ENCODE measurements at regions not wholly inside any gene's neighbourhood (a gene's known extent, or its start where the extent isn't known, plus 50 kb on each side); places are given as distances from the start of the nearest gene placed in this dataset.

- POLR2A ChIA-PET (ENCODE audit: low non-redundant PET) = no interaction called here
- CTCF ChIA-PET = no interaction called here
- no peak overlapping the region for H3K27ac ChIP-seq
- TF ChIP-seq CTCF (conservative IDR thresholded peaks at IDR 0.05; ENCODE audit: low read depth) = no peak
- no peak for DNase-seq (ENCODE audit: low spot score)
These were observed 251.4 kb downstream of the DTHD1 start for GRCh38 chr4:36532670-36533379.

GRCh38 chr4:36533944-36534343 is 252.5 kb downstream of the DTHD1 start:
- ChIA-PET POLR2A (ENCODE audit: low non-redundant PET) (no interaction called here), CTCF (no interaction called here)

GRCh38 chr4:36547383-36547782 is 266.0 kb downstream of the DTHD1 start:
- ChIA-PET CTCF (no interaction called here), POLR2A (ENCODE audit: low non-redundant PET) (no interaction called here)
- DNase-seq (ENCODE audit: low spot score) = no peak

More at GRCh38 chr4:36533944-36534343, 252.5 kb downstream of the DTHD1 start:
- no peak for DNase-seq (ENCODE audit: low spot score)
- no peak for TF ChIP-seq CTCF (conservative IDR thresholded peaks at IDR 0.05; ENCODE audit: low read depth)
- H3K27ac ChIP-seq = no peak overlapping the region

GRCh38 chr4:36549252-36549651 is 267.8 kb downstream of the DTHD1 start:
- TF ChIP-seq CTCF (conservative IDR thresholded peaks at IDR 0.05; ENCODE audit: low read depth) = no peak
- ChIA-PET POLR2A (ENCODE audit: low non-redundant PET) (no interaction called here), CTCF (no interaction called here)
- no peak overlapping the region for H3K27ac ChIP-seq
- no peak for DNase-seq (ENCODE audit: low spot score)

More at GRCh38 chr4:36547383-36547782, 266.0 kb downstream of the DTHD1 start:
- no peak overlapping the region for H3K27ac ChIP-seq
- TF ChIP-seq CTCF (conservative IDR thresholded peaks at IDR 0.05; ENCODE audit: low read depth) = no peak

- TF ChIP-seq CTCF (conservative IDR thresholded peaks at IDR 0.05; ENCODE audit: low read depth) = no peak
- POLR2A ChIA-PET (ENCODE audit: low non-redundant PET) = no interaction called here
- no peak for DNase-seq (ENCODE audit: low spot score)
- CTCF ChIA-PET = no interaction called here
- H3K27ac ChIP-seq = no peak overlapping the region
These were observed 268.6 kb downstream of the DTHD1 start for GRCh38 chr4:36549992-36550391.

GRCh38 chr4:36551697-36552214 is 270.3 kb downstream of the DTHD1 start:
- H3K27ac ChIP-seq = no peak overlapping the region
- no peak for TF ChIP-seq CTCF (conservative IDR thresholded peaks at IDR 0.05; ENCODE audit: low read depth)
- POLR2A ChIA-PET (ENCODE audit: low non-redundant PET) = no interaction called here
- peak; percentile 24 for DNase-seq (ENCODE audit: low spot score)
- CTCF ChIA-PET = no interaction called here
